Caco-2 (cell line): ENCODE measurements at regions not wholly inside any gene's neighbourhood (a gene's known extent, or its start where the extent isn't known, plus 50 kb on each side); places are given as distances from the start of the nearest gene placed in this dataset.

ENCODE experiments used
- BruUV-seq: library from RNA; stranded (reverse); fragments of 400-500 nt; replicated peaks from 2 replicates; lab custom pipeline; 2021; lab: Mats Ljungman, UMichigan
- CTCF ChIA-PET: fragments of 300-600 bp; sonication (Branson Sonifier 250); formaldehyde crosslinking; loops from one replicate; lab custom pipeline; 2022; ENCODE audit warnings: antibody characterized with exemption; lab: Charles Lee
- POLR2A ChIA-PET: fragments of 300-600 bp; sonication (Branson Sonifier 250); formaldehyde crosslinking; loops from one replicate; lab custom pipeline; 2022; ENCODE audit warnings: antibody characterized with exemption; lab: Charles Lee
- DNase-seq, 2 experiments: peaks; one replicate each; pipeline versions ENCODE4 v3.0.0 to v3.0.0-alpha.2; 2020 to 2022
- H3K27me3 ChIP-seq: replicated peaks from 2 replicates; pipeline ENCODE4 v1.6.0; 2011; ENCODE audit warnings: low read length; ENCODE audit not compliant: control insufficient read depth, insufficient read depth
- H3K36me3 ChIP-seq: 2 replicates; pipeline ENCODE4 v1.5.1; 2011; ENCODE audit warnings: low read length; ENCODE audit not compliant: control insufficient read depth, insufficient read depth
- H3K4me1 ChIP-seq: fragments of 250-450 bp; sonication (Bioruptor Pico); 2 replicates; pipeline ENCODE4 v1.5.1; 2020; ENCODE audit warnings: mild to moderate bottlenecking
- H3K4me3 ChIP-seq: 2 replicates; pipeline ENCODE4 v1.5.1; 2011; ENCODE audit warnings: low read depth, mild to moderate bottlenecking, control low read depth, low read length
- H3K9me3 ChIP-seq: fragments of 250-450 bp; sonication (Bioruptor Pico); 2 replicates; pipeline ENCODE4 v1.5.1; 2020; ENCODE audit warnings: mild to moderate bottlenecking, moderate library complexity
- H3K27ac Mint-ChIP-seq: one replicate; pipeline ENCODE4 v1.8.0; 2022; ENCODE audit warnings: mixed read lengths; ENCODE audit not compliant: unreplicated experiment
- H3K27me3 Mint-ChIP-seq: one replicate; pipeline ENCODE4 v1.8.0; 2022; ENCODE audit warnings: mixed read lengths; ENCODE audit not compliant: insufficient read depth, unreplicated experiment
- H3K36me3 Mint-ChIP-seq: one replicate; pipeline ENCODE4 v1.8.0; 2022; ENCODE audit warnings: mild to moderate bottlenecking, mixed read lengths; ENCODE audit not compliant: insufficient read depth, unreplicated experiment
- H3K4me1 Mint-ChIP-seq: one replicate; pipeline ENCODE4 v1.8.0; 2022; ENCODE audit warnings: low read depth, mixed read lengths; ENCODE audit not compliant: unreplicated experiment
- H3K4me3 Mint-ChIP-seq: one replicate; pipeline ENCODE4 v1.8.0; 2022; ENCODE audit warnings: mild to moderate bottlenecking, moderate library complexity, mixed read lengths; ENCODE audit not compliant: unreplicated experiment
- H3K9me3 Mint-ChIP-seq: one replicate; pipeline ENCODE4 v1.8.0; 2022; ENCODE audit warnings: mixed read lengths; ENCODE audit not compliant: unreplicated experiment
- CTCF ChIP-seq, 2 experiments: fragments of 200-600 bp in 1 of 2; IDR thresholded peaks; 1 replicate in 1 of 2; 2 replicates in 1 of 2; pipeline versions ENCODE4 v1.5.1 to v1.8.0; 2011 to 2022; ENCODE audit warnings: antibody characterized with exemption in 1 of 2, control low read depth in 1 of 2, inconsistent platforms in 1 of 2, low read depth in 1 of 2, low read length in 1 of 2, mild to moderate bottlenecking in 1 of 2, moderate library complexity in 1 of 2; ENCODE audit not compliant: insufficient read depth in 1 of 2, severe bottlenecking in 1 of 2, unreplicated experiment in 1 of 2
- intact Hi-C: fragments of 100-400 bp; cut with micrococcal nuclease; formaldehyde crosslinking; loops from one replicate; pipeline ENCODE4 v1.10.0; 2022; ENCODE audit not compliant: unreplicated experiment

- H3K9me3 ChIP-seq, result no peaks in the 10 kb centered on the region
- peaks cover 10% of the 10 kb centered on the region for H3K4me1 Mint-ChIP-seq
- no peak overlapping the region for H3K4me3 ChIP-seq
- no peak overlapping the region for H3K27ac Mint-ChIP-seq
- H3K36me3 ChIP-seq, result no peaks in the 10 kb centered on the region
- DNase-seq, result no peak
- no TSS peak for BruUV-seq
- ChIA-PET POLR2A (no interaction called here), CTCF (no interaction called here)
- H3K36me3 Mint-ChIP-seq, result no peaks in the 10 kb centered on the region
- no peaks in the 10 kb centered on the region for H3K27me3 ChIP-seq
- intact Hi-C loops, result no loop called here
- H3K27me3 Mint-ChIP-seq, result no peaks in the 10 kb centered on the region
- H3K4me3 Mint-ChIP-seq, result no peak overlapping the region
- TF ChIP-seq CTCF (IDR thresholded peaks at IDR 0.05; ENCODE audit: insufficient read depth in 1 of 2, low read depth in 1 of 2, low read length in 1 of 2, severe bottlenecking in 1 of 2, unreplicated experiment in 1 of 2), result no peak
- H3K9me3 Mint-ChIP-seq, result no peaks in the 10 kb centered on the region
- peaks cover 13% of the 10 kb centered on the region; the same call in 1 of the 2 replicates for H3K4me1 ChIP-seq
Observed at GRCh38 chr10:114754445-114755320, 66.9 kb upstream of the FHIP2A start.

GRCh38 chr10:114755537-114755936, 66.0 kb upstream of the FHIP2A start:
- no peaks in the 10 kb centered on the region for H3K27me3 ChIP-seq
- H3K36me3 ChIP-seq, result no peaks in the 10 kb centered on the region
- no peak overlapping the region for H3K4me3 ChIP-seq
- POLR2A ChIA-PET, result no interaction called here
- no peaks in the 10 kb centered on the region for H3K36me3 Mint-ChIP-seq
- CTCF ChIA-PET, result no interaction called here
- TF ChIP-seq CTCF (IDR thresholded peaks at IDR 0.05; ENCODE audit: insufficient read depth in 1 of 2, low read depth in 1 of 2, low read length in 1 of 2, severe bottlenecking in 1 of 2, unreplicated experiment in 1 of 2), result no peak
- intact Hi-C loops, result no loop called here
- H3K4me3 Mint-ChIP-seq, result no peak overlapping the region
- H3K27ac Mint-ChIP-seq, result no peak overlapping the region
- peaks cover 7% of the 10 kb centered on the region for H3K4me1 Mint-ChIP-seq
- no peaks in the 10 kb centered on the region for H3K27me3 Mint-ChIP-seq
- BruUV-seq, result no TSS peak
- peaks cover 13% of the 10 kb centered on the region; the same call in 1 of the 2 replicates for H3K4me1 ChIP-seq
- no peak for DNase-seq
- H3K9me3 Mint-ChIP-seq, result no peaks in the 10 kb centered on the region
- H3K9me3 ChIP-seq, result no peaks in the 10 kb centered on the region

- Mint-ChIP-seq H3K27ac (no peak overlapping the region), H3K4me3 (no peak overlapping the region), H3K27me3 (peaks cover 3% of the 10 kb centered on the region), H3K9me3 (no peaks in the 10 kb centered on the region), H3K36me3 (no peaks in the 10 kb centered on the region), H3K4me1 (peaks cover 7% of the 10 kb centered on the region)
- ChIA-PET CTCF (no interaction called here), POLR2A (no interaction called here)
- DNase-seq, result no peak
- Histone ChIP-seq H3K27me3 (no peaks in the 10 kb centered on the region), H3K4me1 (peaks cover 13% of the 10 kb centered on the region; the same call in 1 of the 2 replicates), H3K9me3 (no peaks in the 10 kb centered on the region), H3K4me3 (no peak overlapping the region), H3K36me3 (no peaks in the 10 kb centered on the region)
- no peak for TF ChIP-seq CTCF (IDR thresholded peaks at IDR 0.05; ENCODE audit: insufficient read depth in 1 of 2, low read depth in 1 of 2, low read length in 1 of 2, severe bottlenecking in 1 of 2, unreplicated experiment in 1 of 2)
- intact Hi-C loops, result no loop called here
- BruUV-seq, result no TSS peak
Observed at GRCh38 chr10:114758331-114758730, 63.2 kb upstream of the FHIP2A start.
